ENCODE measurements at regions not wholly inside any gene's neighbourhood (a gene's known extent, or its start where the extent isn't known, plus 50 kb on each side); places are given as distances from the start of the nearest gene placed in this dataset.
"Not testable (repeated sequence)": the region's sequence is repeated elsewhere in the genome, so short reads cannot be mapped to it uniquely, and the experiment has no call there.

DNA sequence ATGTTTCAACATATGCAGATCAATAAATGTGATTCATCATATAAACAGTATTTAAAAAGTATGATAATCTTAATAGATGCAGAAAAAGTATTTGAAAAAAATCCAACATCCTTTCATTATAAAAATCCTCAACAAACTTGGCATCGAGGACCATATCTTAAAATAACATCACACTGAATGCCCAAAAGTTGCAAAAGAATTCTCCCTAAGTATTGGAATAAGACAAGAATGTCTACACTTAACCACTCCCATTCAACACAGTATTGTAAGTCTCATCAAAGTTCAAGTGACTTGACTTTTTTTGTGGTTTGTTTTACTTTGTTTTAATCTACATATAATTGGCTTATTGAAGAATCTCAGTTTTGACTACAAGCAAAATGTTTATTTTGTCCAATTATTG lies 779.0 kb upstream of the SLIT2 start:
- H3K9me3 ChIP-seq: no peaks in the 10 kb centered on the region
- DNase-seq: no peak
- H3K27ac ChIP-seq: no peak overlapping the region
- intact Hi-C loops (cut with DNase I): no loop called here
- no peaks in the 10 kb centered on the region for H3K4me1 ChIP-seq
- 59 to 74% methylated on average over 1 of the region's 1 CpG for WGBS, 2 donors
- H3K27me3 ChIP-seq: no peaks in the 10 kb centered on the region
- H3K4me3 ChIP-seq: no peak overlapping the region
- no peaks in the 10 kb centered on the region for H3K36me3 ChIP-seq
- TF ChIP-seq POLR2A (IDR thresholded peaks at IDR 0.05) (no peak), CTCF (IDR thresholded peaks at IDR 0.05) (no peak), EP300 (IDR thresholded peaks at IDR 0.05) (no peak), POLR2AphosphoS5 (IDR thresholded peaks at IDR 0.05) (no peak)

- H3K4me3 ChIP-seq; DNase-seq; intact Hi-C loops (cut with DNase I); H3K4me1 ChIP-seq; H3K27me3 ChIP-seq; H3K36me3 ChIP-seq; H3K9me3 ChIP-seq; H3K27ac ChIP-seq: not testable (repeated sequence)
- WGBS, 2 donors: 74 to 86% methylated on average over 5 of the region's 5 CpGs
Measured at GRCh38 chr4:19470001-19470400, 781.7 kb upstream of the SLIT2 start.

DNA sequence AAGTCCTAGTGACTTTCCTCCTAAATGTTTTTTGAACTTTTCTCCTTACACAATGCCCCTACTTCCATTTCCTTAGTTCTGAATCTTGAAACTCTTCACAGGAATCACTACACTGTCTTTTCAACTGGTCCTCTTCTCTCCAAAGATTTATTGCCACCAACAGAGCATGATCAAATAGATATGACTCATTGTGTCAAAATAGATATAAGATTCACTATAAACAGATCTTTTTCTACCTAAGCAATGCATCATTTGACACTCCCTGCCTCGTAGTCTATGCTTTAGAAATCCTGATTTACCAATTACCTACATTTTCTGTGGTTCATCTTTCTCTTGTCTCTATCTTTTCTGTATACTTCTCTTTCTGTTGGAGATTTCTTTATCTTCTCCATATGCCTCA lies 789.6 kb upstream of the SLIT2 start:
- Histone ChIP-seq H3K27ac (no peak overlapping the region), H3K36me3 (no peaks in the 10 kb centered on the region), H3K4me1 (no peaks in the 10 kb centered on the region), H3K9me3 (no peaks in the 10 kb centered on the region), H3K4me3 (no peak overlapping the region), H3K27me3 (no peaks in the 10 kb centered on the region)
- WGBS, 2 donors: 40 to 62% methylated on average over 1 of the region's 1 CpG
- TF ChIP-seq POLR2A (IDR thresholded peaks at IDR 0.05): no peak
- no peak for TF ChIP-seq CTCF (IDR thresholded peaks at IDR 0.05)
- TF ChIP-seq POLR2AphosphoS5 (IDR thresholded peaks at IDR 0.05): no peak
- TF ChIP-seq EP300 (IDR thresholded peaks at IDR 0.05): no peak
- no peak for DNase-seq
- intact Hi-C loops (cut with DNase I): no loop called here

DNA sequence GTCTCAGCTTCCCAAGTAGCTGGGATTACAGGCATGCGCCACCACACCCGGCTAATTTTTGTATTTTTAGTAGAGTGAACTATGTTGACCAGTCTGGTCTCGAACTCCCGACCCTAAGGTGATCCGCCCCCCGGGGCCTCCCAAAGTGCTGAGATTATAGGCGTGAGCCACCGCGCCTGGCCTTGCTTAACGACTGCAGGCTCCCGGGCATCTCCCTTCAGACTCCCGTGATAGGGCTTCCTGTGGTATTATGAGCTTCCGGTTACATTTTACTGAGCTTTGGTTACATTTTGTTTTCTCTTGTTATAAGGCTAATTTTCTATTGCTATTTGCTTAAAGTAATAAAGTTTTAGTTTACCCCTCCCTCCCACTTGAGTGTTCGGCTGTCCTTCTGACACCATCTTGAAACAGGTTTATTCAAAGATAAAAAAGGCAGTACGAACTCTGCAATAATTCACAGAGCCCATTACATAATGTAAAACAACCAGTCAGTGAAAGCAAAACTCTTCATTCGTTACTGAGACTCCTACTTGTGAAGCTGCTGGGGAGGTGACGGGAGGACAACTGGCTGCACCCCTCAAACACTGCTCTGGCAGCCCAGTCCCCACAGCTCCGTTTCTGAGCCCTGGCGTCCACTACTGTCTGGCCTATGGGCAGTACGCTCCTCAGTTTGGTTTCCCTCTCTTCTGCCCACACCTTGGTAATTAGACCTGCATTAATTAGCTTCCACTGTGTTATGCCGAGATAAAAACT lies 795.7 kb upstream of the SLIT2 start:
- Histone ChIP-seq H3K27me3 (no peaks in the 10 kb centered on the region), H3K36me3 (no peaks in the 10 kb centered on the region), H3K9me3 (no peaks in the 10 kb centered on the region), H3K4me1 (no peaks in the 10 kb centered on the region), H3K27ac (no peak overlapping the region), H3K4me3 (no peak overlapping the region)
- no peak for TF ChIP-seq CTCF (IDR thresholded peaks at IDR 0.05)
- TF ChIP-seq EP300 (IDR thresholded peaks at IDR 0.05): no peak
- no peak for TF ChIP-seq POLR2A (IDR thresholded peaks at IDR 0.05)
- TF ChIP-seq POLR2AphosphoS5 (IDR thresholded peaks at IDR 0.05): no peak
- no peak for DNase-seq
- WGBS, 2 donors: 93 to 94% methylated on average over 21 of the region's 21 CpGs
- intact Hi-C loops (cut with DNase I): no loop called here

DNA sequence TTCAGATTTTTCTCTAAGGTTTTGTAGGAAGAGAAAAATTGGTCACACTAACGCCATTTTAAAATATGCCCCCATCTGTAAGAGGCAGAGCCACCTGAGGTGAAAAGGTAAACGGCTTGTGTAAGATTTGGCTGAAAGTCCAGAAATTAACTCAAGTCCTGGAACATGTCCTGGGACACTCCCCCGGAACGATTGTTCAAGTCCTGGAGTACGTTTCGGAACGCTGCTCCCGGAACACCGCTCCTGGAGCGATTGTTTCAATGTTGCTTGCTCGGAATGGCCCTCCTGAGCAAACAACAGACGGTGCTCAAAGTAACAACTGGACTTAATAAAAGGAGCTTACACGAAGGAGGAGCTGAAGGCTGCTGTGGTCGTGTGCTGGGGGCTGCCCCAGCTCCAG lies 796.5 kb upstream of the SLIT2 start:
- WGBS, 2 donors: 90 to 92% methylated on average over 14 of the region's 14 CpGs
- no peak for TF ChIP-seq EP300 (IDR thresholded peaks at IDR 0.05)
- no peak for TF ChIP-seq POLR2AphosphoS5 (IDR thresholded peaks at IDR 0.05)
- no peak for TF ChIP-seq POLR2A (IDR thresholded peaks at IDR 0.05)
- TF ChIP-seq CTCF (IDR thresholded peaks at IDR 0.05): no peak
- H3K4me1 ChIP-seq: no peaks in the 10 kb centered on the region

More for the DNA sequence above, 796.5 kb upstream of the SLIT2 start:
- H3K27me3 ChIP-seq: no peaks in the 10 kb centered on the region
- no peaks in the 10 kb centered on the region for H3K9me3 ChIP-seq
- H3K27ac ChIP-seq: no peak overlapping the region
- H3K36me3 ChIP-seq: no peaks in the 10 kb centered on the region
- no peak for DNase-seq
- H3K4me3 ChIP-seq: no peak overlapping the region
- intact Hi-C loops (cut with DNase I): no loop called here

Measured in sigmoid colon (tissue), 6 donors.